ENCODE measurements at regions not wholly inside any gene's neighbourhood (a gene's known extent, or its start where the extent isn't known, plus 50 kb on each side); places are given as distances from the start of the nearest gene placed in this dataset.
A peak's percentile ranks its signal among the peaks of the same experiment; 100 is the strongest.

DNA sequence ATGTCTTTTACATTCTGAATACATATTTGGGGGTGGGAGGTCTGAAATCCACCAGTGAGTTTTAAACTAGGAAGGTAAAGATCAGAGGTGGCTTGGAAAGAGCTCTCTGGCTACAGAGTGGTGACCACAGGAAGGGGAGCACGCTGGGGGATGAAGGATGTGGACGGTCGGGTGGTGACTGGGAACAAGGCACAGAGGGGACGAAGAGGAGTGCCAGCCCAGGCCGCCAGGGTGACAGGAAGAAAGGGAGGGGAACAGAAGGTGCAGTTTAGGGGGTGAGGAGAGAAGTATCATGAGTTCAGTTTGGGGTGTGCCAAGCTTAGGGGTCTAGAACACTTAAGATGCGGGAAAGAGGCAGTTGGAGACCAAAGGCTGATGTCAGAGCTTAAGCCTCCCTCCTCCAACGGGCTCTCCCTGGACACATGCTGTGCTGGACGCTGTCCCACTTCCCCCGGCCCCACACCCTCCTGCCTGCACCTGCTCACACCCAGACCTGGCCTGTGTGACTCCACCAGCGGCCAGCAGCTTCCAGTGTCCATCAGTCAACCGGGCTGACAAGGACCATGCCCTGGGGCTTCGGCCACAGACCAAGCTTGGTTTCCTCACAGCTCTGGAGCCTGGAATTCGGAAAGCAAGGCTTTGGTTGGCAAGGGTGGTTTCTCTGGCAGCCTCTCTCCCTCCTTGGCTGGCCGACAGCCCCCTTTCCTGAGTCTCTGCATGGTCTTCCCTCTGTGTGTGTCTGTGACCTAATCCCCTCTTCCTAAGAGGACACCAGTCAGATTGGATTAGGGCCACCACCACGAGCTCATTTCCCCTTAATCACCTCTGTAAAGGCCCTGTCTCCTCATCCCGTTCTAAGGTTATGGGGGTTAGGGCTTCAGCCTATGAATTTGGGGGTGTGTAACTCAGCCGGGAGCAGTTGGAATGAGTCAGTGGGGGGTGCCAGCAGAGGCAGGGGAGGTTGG, 120.4 kb upstream of the IQSEC1 start (continued):
- no peak for TF ChIP-seq CHD1 (IDR thresholded peaks at IDR 0.05; ENCODE audit: low read depth, low read length)

- DNase-seq (peak; percentile 6), ATAC-seq (ENCODE audit: low read depth) (0 out of 2 replicates have a peak, but pooled peaks have one; percentile 40)
- Histone ChIP-seq H3K79me1 (ENCODE audit: low read depth in 1 of 2, low read length in 2 of 2) (no peaks in the 10 kb centered on the region), H4K5ac (ENCODE audit: low read depth, low read length) (no peak overlapping the region), H2BK15ac (ENCODE audit: low read depth, low read length) (no peak overlapping the region), H4K91ac (ENCODE audit: insufficient read depth, low read depth, low read length) (no peak overlapping the region), H3K14ac (replicated peaks; ENCODE audit: low read depth, low read length) (no peak overlapping the region), H3K4me3 (ENCODE audit: insufficient read depth, low read depth, low read length) (no peak overlapping the region), H3K18ac (ENCODE audit: low read depth, low read length) (no peak overlapping the region), H4K8ac (ENCODE audit: low read depth in 2 of 2, low read length in 2 of 2) (no peak overlapping the region), H2BK5ac (ENCODE audit: low read depth, low read length, poor library complexity, severe bottlenecking) (no peak overlapping the region), H3K27me3 (ENCODE audit: control insufficient read depth, insufficient read depth, low read length) (peaks cover 8% of the 10 kb centered on the region), H2BK20ac (ENCODE audit: low read depth, low read length) (no peak overlapping the region), H4K20me1 (ENCODE audit: insufficient read depth, low read length) (no peaks in the 10 kb centered on the region), H3K4me1 (ENCODE audit: control insufficient read depth, insufficient read depth, low read length) (no peaks in the 10 kb centered on the region; the same call in 1 of the 2 replicates), H3K9me3 (ENCODE audit: control insufficient read depth, insufficient read depth, low read length) (no peaks in the 10 kb centered on the region), H3K27ac (ENCODE audit: insufficient read depth, low read length) (no peak overlapping the region), H3K9ac (ENCODE audit: low read depth, low read length) (no peak overlapping the region), H2AK9ac (replicated peaks; ENCODE audit: low read depth, low read length, poor library complexity) (no peak overlapping the region), H3K36me3 (ENCODE audit: control insufficient read depth, insufficient read depth, low read length) (no peaks in the 10 kb centered on the region), H3K9me1 (ENCODE audit: insufficient read depth, low read length) (no peaks in the 10 kb centered on the region), H3K4ac (ENCODE audit: low read depth, low read length) (no peak overlapping the region), H3K56ac (ENCODE audit: extremely low read depth, insufficient read depth, low read length) (no peak overlapping the region), H3K4me2 (ENCODE audit: low read depth, low read length) (no peak overlapping the region), H3K23ac (ENCODE audit: low read depth, low read length) (no peak overlapping the region), H2AFZ (replicated peaks; ENCODE audit: low read length, poor library complexity) (peak overlapping the region; percentile 58), H2AK5ac (ENCODE audit: low read depth, low read length) (no peak overlapping the region), H2BK120ac (ENCODE audit: low read depth, low read length) (no peak overlapping the region)
- 63% methylated on average over 4 of the region's 16 CpGs; no CpG with 5 or more reads in 1 of the 2 experiments for WGBS, 2 experiments (ENCODE audit: extremely low coverage in 2 of 2, insufficient read length in 1 of 2)
- intact Hi-C loops (cut with micrococcal nuclease) = no loop called here
- POLR2A ChIA-PET (ENCODE audit: unreplicated experiment) = no interaction called here
- BruUV-seq (replicated peaks) = no TSS peak
- CTCF ChIA-PET = no interaction called here
- dilution Hi-C loops (cut with HindIII; ENCODE audit: low sequenced_read_pairs, unreplicated experiment) = no loop called here
- in situ Hi-C loops (cut with MboI; ENCODE audit: low sequenced_read_pairs) = no loop called here
- TF ChIP-seq MAFK (IDR thresholded peaks at IDR 0.05; ENCODE audit: low read depth, low read length) (no peak), CTCF (conservative IDR thresholded peaks at IDR 0.05; ENCODE audit: low read depth, low read length) (peak; percentile 14; the same call in 1 of the 2 replicates), ELK1 (IDR thresholded peaks at IDR 0.05; ENCODE audit: borderline replicate concordance, low read depth, low read length) (no peak)
Measured at GRCh38 chr3:13192471-13193213, 119.4 kb upstream of the IQSEC1 start.
